PC-9 (cell line): ENCODE measurements at regions not wholly inside any gene's neighbourhood (a gene's known extent, or its start where the extent isn't known, plus 50 kb on each side); places are given as distances from the start of the nearest gene placed in this dataset.

Experiments
- EZH2 ChIP-seq: fragments of 200-600 bp; sonication (generic); IDR thresholded peaks from 2 replicates; pipeline ENCODE4 v1.8.0; 2017; ENCODE audit warnings: antibody characterized with exemption, low read depth
- TF ChIP-seq, protein P1 (sequence below): fragments of 200-600 bp; sonication (generic); conservative IDR thresholded peaks from 2 replicates; pipeline ENCODE4 v1.6.1; 2017; ENCODE audit warnings: mixed run types, antibody characterized with exemption, mild to moderate bottlenecking, moderate library complexity

DNA sequence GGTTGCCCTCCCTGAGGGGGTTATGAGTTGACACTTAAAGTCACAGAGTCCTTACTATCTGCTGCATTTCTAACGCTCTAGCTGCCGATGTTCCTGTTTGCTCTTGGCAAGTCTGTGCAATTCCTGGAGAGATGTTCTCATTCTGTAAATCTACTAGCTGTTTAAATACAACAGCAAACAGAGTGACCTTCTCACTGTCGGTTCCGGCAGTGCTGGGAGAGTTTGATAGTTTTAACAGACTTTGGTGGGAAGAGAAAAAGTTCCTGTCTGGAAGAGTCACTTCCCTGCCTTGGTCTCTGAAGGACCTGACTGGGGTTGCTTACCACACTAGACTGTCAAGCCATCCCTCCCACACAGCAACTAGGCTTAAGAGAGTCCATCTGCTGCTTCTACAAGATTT, 63.3 kb upstream of the ELMO1 start:
- TF ChIP-seq, protein P1, sequence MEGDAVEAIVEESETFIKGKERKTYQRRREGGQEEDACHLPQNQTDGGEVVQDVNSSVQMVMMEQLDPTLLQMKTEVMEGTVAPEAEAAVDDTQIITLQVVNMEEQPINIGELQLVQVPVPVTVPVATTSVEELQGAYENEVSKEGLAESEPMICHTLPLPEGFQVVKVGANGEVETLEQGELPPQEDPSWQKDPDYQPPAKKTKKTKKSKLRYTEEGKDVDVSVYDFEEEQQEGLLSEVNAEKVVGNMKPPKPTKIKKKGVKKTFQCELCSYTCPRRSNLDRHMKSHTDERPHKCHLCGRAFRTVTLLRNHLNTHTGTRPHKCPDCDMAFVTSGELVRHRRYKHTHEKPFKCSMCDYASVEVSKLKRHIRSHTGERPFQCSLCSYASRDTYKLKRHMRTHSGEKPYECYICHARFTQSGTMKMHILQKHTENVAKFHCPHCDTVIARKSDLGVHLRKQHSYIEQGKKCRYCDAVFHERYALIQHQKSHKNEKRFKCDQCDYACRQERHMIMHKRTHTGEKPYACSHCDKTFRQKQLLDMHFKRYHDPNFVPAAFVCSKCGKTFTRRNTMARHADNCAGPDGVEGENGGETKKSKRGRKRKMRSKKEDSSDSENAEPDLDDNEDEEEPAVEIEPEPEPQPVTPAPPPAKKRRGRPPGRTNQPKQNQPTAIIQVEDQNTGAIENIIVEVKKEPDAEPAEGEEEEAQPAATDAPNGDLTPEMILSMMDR, result no peak
- TF ChIP-seq EZH2, result no peak
